Sigmoid colon (tissue), 4 donors: ENCODE measurements at regions not wholly inside any gene's neighbourhood (a gene's known extent, or its start where the extent isn't known, plus 50 kb on each side); places are given as distances from the start of the nearest gene placed in this dataset.

ENCODE experiments used
- CTCF ChIP-seq, 4 experiments: fragments of 450-650 bp in 3 of 4; fragments of 200-600 bp in 1 of 4; IDR thresholded peaks; one replicate each; pipeline ENCODE4 v1.5.1; 2016 to 2019; ENCODE audit warnings: antibody characterized with exemption in 4 of 4, mild to moderate bottlenecking in 3 of 4, moderate library complexity in 2 of 4
- EP300 ChIP-seq, 4 donors: sonication (generic); formaldehyde crosslinking; IDR thresholded peaks; one replicate each; pipeline ENCODE4 v1.6.1; 2017; ENCODE audit warnings: antibody characterized with exemption in 4 of 4
- POLR2A ChIP-seq, 2 donors: fragments of 450-650 bp; IDR thresholded peaks; one replicate each; pipeline ENCODE4 v1.6.1; 2016; ENCODE audit warnings: antibody characterized with exemption in 2 of 2, mild to moderate bottlenecking in 2 of 2, moderate library complexity in 2 of 2
- POLR2AphosphoS5 ChIP-seq, 4 donors: sonication (generic); formaldehyde crosslinking; IDR thresholded peaks; one replicate each; pipeline ENCODE4 v1.6.1; 2017; ENCODE audit warnings: antibody characterized with exemption in 4 of 4

GRCh38 chr2:168344706-168345105 is 97.3 kb upstream of the STK39 start:
- TF ChIP-seq CTCF (IDR thresholded peaks at IDR 0.05): no peak
- TF ChIP-seq POLR2A (IDR thresholded peaks at IDR 0.05): no peak
- no peak for TF ChIP-seq EP300 (IDR thresholded peaks at IDR 0.05)
- TF ChIP-seq POLR2AphosphoS5 (IDR thresholded peaks at IDR 0.05): no peak
